NCI-H748 treated with DMSO at 0.1 percent for 48 hours (cell line): ENCODE measurements at regions not wholly inside any gene's neighbourhood (a gene's known extent, or its start where the extent isn't known, plus 50 kb on each side); places are given as distances from the start of the nearest gene placed in this dataset.
A peak's percentile ranks its signal among the peaks of the same experiment; 100 is the strongest.
"Not testable (repeated sequence)": the region's sequence is repeated elsewhere in the genome, so short reads cannot be mapped to it uniquely, and the experiment has no call there.

ENCODE experiments used
- DNase-seq: peaks from one replicate; lab custom pipeline; 2025; lab: John Stamatoyannopoulos, UW

DNA sequence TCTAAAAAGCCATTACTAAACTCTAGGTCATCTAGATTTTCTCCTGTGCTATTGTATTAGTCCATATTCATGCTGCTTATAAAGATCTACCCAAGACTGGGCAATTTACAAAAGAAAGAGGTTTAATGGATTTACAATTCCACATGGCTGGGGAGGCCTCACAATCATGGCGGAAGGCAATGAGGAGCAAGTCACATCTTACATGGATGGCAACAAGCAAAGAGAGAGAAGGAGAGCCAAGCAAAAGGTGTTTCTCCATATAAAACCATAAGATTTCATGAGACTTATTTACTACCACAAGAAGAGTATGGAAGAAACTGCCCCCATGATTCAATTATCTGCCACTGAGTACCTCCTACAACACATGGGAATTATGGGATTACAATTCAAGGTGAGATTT lies 69.6 kb upstream of the CCDC6 start:
- DNase-seq = not testable (repeated sequence)

DNA sequence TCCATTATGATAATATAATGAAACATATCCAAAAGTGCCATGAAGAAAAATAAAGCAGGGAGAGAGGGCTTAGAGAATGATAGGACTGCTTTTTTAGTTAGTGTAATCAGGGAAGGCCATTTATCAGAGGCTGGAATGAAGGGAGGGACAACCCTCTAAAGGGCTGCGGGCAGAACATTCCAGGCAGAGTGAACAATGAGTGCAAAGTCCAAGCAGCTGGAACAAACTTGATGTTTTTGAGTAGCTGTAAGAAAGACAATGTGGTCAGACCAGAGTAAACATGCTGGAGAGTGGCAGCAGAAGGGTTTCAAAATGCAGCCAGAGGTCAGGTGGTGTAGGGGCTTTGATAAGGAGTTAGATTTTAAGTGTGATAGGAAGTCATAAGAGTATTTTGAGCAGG lies 65.6 kb upstream of the CCDC6 start:
- DNase-seq = no peak

DNA sequence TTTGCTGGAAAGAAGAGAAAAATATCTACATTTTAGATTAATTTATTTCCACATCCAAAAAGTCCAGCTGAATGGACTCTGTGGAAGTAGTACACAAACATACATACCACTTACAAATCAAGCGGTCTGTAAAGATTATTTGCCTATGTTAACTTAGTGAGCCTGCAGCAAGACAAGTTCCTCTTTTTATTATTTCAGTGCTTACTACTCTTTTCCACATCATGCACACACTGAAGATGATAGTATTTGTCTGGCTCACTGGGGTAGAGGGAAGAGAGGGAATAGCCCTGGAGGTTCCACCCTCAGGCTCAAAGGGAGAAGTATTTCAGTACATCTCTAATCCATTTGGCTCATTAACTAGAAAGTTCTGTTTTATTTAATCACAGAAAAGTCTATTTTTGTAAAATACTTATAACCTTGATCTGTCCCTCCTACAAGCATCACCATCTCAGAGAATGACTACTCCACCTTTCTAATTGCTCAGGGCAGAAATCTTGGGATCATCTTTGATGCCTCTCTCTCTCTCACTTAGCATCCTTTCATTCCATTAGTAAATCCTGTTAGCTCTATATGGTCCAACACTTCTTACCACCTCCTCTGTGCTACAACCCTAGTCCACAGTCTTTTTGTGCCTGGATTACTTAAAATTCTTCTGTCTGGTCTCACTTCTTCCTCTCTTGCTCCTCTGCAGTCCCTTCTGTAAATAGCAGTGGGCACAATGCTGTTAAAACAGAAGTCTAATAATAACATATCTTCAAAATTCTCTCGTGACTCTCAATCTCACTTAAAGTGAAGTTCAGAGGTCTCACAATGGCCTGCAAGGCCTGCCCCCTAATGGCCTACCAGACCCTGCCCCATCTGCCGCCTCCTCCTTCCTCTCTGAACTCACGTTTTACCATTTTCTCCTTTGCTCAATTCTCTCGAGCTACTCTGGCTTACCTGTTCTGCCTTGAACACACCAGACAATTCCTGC lies 64.3 kb upstream of the CCDC6 start:
- DNase-seq = no peak

DNA sequence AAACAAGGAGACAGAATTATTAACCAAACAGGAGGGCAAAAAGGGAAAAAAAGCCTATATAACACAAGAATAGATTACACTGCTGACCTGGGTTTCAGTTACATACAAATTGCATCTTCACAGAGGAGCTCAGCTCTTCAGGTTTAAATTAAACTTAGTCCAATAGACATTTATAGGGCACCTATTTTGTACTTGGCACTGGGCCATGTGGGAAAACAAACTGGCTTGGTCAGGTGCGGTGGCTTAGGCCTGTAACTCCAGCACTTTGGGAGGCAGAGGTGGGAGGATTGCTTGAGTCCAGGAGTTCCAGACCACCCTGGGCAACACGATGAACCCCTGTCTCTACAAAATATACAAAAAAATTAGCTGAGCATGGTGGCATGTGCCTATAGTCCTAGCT lies 62.3 kb upstream of the CCDC6 start:
- peak; percentile 37 for DNase-seq

DNA sequence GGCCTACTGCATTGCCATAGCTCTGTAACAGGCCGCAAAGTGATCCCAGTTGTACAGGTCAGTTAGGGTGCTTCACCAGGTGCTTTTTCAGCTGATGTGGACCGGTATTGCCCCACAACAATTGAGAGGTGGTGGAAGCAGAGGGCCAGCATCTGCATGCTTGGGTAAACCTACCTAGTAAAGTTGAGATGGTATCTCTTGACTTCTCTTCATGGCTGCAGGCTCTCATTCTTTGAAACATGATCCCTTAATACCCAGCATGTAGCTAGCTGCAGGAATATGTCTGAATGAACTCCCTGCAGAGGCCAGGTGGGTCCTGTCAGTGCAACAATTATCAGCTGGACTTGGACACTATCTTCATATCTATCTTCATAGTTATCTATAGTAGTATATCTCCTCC lies 60.7 kb upstream of the CCDC6 start:
- DNase-seq = peak; percentile 26

DNA sequence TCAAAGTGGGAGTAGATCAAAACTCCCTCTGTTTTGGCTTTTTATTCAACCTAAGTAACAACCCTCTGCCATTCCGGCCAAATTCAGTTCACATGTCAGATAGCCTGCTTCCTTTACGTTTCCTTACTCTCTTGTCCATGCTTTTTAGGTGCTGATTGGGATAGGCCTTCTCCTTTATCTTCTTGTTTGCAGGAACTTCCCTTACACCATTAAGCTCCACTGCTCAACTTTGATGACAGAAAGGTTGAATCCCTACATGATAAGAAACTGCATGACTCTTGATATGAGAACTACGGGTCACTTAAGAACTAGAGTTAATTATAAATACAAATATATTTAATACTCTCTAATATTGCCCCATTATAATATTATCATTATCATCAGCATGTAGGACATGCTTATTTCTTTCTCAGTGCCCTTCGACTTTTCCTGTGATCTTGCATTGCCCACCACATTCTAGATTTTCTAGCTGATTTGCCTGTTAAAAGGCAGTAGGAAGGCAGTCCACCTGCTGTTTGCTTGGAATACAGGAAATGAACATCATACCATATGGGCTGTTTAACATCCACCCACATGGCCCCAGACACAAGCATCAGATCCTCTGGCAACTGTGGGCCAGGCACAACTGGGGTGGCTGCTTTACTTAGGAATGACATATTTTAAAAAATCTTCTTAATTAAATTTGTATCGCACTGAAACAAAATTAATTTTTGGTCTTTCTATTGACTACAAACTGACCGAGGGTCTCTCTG lies 59.7 kb upstream of the CCDC6 start:
- DNase-seq = no peak

DNA sequence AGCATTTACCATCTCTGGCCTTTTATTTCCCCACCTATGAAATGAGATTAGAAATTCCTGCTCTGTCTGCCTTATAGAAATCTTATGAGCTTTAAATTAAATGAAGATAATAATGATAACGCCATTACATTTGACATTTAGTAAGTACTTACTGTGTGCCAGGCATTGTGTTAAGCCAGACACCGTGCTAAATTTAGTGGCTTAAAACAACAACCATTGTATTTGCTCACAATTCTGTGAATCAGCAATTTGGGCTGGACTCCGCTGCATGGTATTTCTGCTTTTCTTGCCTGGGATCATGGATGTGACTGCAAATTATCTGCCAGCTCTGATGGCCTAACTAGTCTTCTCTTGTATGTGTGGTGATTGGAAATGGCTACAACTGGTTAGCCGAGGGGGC lies 56.4 kb upstream of the CCDC6 start:
- no peak for DNase-seq

DNA sequence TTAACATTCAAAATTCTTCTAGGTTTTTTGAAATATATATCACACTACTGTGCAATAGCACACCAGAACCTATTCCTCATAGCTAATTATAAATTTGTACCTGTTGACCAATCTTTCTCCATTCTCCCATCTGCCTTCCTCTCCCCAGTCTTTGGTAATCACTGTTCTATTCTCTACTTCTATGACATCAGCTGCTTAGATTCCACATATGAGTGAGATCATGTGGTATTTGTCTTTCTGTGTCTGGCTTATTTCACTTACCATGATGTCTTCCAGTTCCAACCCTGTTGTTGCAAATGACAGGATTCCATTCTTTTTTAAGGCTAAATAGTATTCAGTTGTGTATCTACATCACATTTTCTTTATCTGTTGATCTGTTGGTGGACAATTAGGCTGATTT lies 54.4 kb upstream of the CCDC6 start:
- no peak for DNase-seq

DNA sequence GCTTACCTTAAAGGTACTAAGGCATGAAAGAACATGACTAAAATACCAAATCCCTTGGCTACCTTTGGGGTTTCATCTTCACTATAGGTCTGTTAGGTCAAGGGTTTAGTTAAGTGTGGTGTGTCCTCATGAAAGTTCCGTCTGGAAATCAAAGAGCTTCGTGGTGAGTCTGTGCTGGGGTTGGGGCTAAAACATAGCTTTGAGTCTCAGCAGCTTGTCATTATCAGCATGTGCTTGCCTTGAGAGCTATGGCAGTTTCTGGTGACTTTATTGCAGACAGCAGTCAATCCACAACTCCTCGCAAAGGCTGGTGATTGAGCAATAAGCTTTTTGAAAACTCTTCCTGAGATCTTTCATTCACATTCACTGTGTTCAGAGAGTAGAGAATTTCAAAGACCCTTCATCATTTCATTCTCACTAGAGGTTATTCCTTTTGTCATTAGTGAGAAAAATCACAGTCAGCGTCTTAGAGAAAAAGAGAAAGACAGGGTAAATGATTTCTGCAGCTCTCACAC lies 53.2 kb upstream of the CCDC6 start:
- no peak for DNase-seq

DNA sequence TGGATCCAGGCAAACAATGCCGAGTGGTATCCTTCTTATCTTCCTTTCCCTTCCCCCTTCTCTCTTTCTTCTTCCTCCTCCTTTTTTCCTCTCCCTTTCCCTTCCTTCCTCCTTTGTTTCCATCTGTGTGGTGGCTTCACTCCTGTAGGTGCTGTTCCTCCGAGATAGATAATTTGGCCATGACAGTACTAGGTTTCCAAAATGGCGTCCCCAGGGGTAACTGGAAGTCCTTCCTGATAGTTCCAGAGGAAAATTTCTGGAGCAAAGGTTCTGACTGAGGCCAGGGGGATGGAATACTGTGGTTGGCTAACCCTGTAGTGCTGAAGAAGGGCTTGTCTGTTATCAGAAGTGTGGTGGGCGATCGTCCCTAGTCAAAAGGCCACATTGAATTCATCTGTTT lies 52.5 kb upstream of the CCDC6 start:
- DNase-seq = no peak

DNA sequence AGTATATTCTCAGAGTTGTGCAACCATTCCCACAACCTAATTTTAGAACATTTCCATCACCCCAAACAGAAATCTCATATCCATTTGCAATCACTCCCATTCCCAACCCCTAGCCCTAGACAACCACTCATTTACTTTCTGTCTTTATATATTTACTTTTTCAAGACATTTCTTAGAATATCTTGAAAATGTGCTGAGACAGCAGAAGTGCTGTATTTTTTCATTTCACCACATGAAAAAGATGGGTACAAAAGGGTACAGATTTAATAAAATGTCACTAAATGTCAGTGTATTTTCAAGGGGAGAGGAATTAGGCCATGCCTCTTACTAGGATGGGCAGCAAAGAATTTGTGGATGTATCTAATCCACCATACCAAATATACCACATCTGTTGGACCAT lies 51.6 kb upstream of the CCDC6 start:
- no peak for DNase-seq
